ENCODE measurements at regions not wholly inside any gene's neighbourhood (a gene's known extent, or its start where the extent isn't known, plus 50 kb on each side); places are given as distances from the start of the nearest gene placed in this dataset.
"Not testable (repeated sequence)": the region's sequence is repeated elsewhere in the genome, so short reads cannot be mapped to it uniquely, and the experiment has no call there.

DNA sequence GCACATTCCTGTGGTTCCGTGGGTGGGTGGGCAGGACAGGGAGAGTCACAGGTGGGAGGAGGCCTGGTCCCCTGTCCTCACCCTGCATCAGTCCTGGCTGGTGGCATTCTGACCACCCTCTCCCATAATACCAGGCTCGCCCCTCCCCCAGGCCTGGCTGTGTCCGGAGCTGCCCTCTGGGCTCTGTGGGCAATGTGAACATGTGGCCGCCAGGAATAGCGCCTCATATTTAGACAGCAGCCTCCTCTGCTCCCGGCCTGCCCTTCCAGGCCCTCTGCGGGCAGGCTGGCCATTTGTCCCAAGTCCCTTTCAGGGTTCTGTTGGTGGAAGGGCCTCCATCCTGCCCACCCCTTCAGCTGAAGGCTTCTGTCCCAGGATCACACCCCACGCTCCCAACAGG is 4482.2 kb upstream of the TPTE start:
- not testable (repeated sequence) for H3K4me1 Mint-ChIP-seq; H3K4me2 ChIP-seq; H3K27me3 ChIP-seq (ENCODE audit: insufficient read depth); H3K9me3 Mint-ChIP-seq; H3K27ac ChIP-seq (ENCODE audit: low read depth); DNase-seq (ENCODE audit: low spot score); H2AFZ ChIP-seq; H3F3A ChIP-seq (replicated peaks; ENCODE audit: low read depth); H4K20me1 ChIP-seq (replicated peaks; ENCODE audit: insufficient read depth); H3K79me2 ChIP-seq (replicated peaks; ENCODE audit: insufficient read depth); H3K4me3 ChIP-seq; H3K4me1 ChIP-seq (ENCODE audit: insufficient read depth); H3K27me3 Mint-ChIP-seq (ENCODE audit: insufficient read depth, low read depth, poor library complexity); H3K9me2 ChIP-seq (ENCODE audit: insufficient read depth); H3K36me3 ChIP-seq (ENCODE audit: insufficient read depth); H3K27ac Mint-ChIP-seq; H3K36me3 Mint-ChIP-seq (ENCODE audit: low read depth); H3K4me3 Mint-ChIP-seq; ATAC-seq

DNA sequence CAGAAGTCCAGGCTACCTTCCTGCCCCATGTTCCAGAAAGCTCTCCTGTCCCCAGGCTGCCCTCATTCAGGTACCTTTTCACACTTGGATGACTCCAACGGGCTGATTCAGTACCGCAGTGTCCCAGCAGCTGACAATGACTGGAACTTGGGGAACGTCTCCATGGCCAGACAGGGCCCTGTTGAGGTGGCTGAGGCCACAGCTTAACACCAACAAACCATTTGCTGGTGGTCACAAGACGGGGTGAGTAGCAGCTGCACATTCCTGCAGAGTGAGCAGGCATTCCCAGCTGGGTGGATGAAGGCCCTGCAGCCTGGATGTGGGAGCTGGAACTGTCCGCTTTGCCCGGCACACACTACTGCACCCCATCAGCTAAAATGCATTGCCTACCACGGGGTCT is 4481.3 kb upstream of the TPTE start:
- not testable (repeated sequence) for H4K20me1 ChIP-seq (replicated peaks; ENCODE audit: insufficient read depth); H3K27ac ChIP-seq (ENCODE audit: low read depth); H3K27ac Mint-ChIP-seq; H3K36me3 Mint-ChIP-seq (ENCODE audit: low read depth); H3K4me3 Mint-ChIP-seq; H3K4me3 ChIP-seq; H3K9me3 Mint-ChIP-seq; H3K4me1 Mint-ChIP-seq; H2AFZ ChIP-seq; ATAC-seq; H3K27me3 Mint-ChIP-seq (ENCODE audit: insufficient read depth, low read depth, poor library complexity); H3F3A ChIP-seq (replicated peaks; ENCODE audit: low read depth); H3K79me2 ChIP-seq (replicated peaks; ENCODE audit: insufficient read depth); H3K9me2 ChIP-seq (ENCODE audit: insufficient read depth); H3K27me3 ChIP-seq (ENCODE audit: insufficient read depth); H3K4me1 ChIP-seq (ENCODE audit: insufficient read depth); H3K4me2 ChIP-seq; H3K36me3 ChIP-seq (ENCODE audit: insufficient read depth); DNase-seq (ENCODE audit: low spot score)

- H3K4me1 Mint-ChIP-seq; DNase-seq (ENCODE audit: low spot score): not testable (repeated sequence)
These were observed 4477.7 kb upstream of the TPTE start for GRCh38 chr21:6043430-6044275.

DNA sequence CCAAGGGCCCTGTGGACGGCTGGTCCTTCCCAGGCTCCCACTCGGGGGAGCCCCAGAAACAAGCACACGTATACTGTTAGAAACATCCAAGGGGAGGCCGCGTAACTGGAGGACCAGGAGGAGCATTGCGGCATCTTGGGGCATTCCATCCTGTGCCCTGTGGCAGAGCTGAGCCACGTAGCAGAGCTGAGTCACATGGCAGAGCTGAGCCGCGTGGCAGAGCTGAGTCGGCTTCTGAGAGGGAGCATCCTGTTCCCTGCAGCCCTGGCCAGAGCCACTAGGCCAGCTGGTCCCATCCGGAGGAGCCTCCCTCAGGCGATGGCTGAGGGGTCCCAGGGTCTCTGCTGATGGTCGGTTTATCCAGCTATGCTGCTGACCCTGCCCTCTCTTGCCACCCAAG is 4476.7 kb upstream of the TPTE start:
- not testable (repeated sequence) for H3F3A ChIP-seq (replicated peaks; ENCODE audit: low read depth); ATAC-seq; H3K4me3 Mint-ChIP-seq; H3K27me3 Mint-ChIP-seq (ENCODE audit: insufficient read depth, low read depth, poor library complexity); H3K27ac Mint-ChIP-seq; H3K9me3 Mint-ChIP-seq; H3K36me3 Mint-ChIP-seq (ENCODE audit: low read depth); DNase-seq (ENCODE audit: low spot score); H3K27ac ChIP-seq (ENCODE audit: low read depth); H4K20me1 ChIP-seq (replicated peaks; ENCODE audit: insufficient read depth); H3K4me1 Mint-ChIP-seq; H3K4me1 ChIP-seq (ENCODE audit: insufficient read depth); H3K9me2 ChIP-seq (ENCODE audit: insufficient read depth); H3K4me2 ChIP-seq; H3K36me3 ChIP-seq (ENCODE audit: insufficient read depth); H3K27me3 ChIP-seq (ENCODE audit: insufficient read depth); H3K4me3 ChIP-seq; H3K79me2 ChIP-seq (replicated peaks; ENCODE audit: insufficient read depth); H2AFZ ChIP-seq

More at GRCh38 chr21:6043430-6044275, 4477.7 kb upstream of the TPTE start:
- H3K4me1 ChIP-seq (ENCODE audit: insufficient read depth); H3K9me3 Mint-ChIP-seq; H4K20me1 ChIP-seq (replicated peaks; ENCODE audit: insufficient read depth); H3K4me3 ChIP-seq; H3K27ac Mint-ChIP-seq; H3K79me2 ChIP-seq (replicated peaks; ENCODE audit: insufficient read depth); H3K4me2 ChIP-seq; H3F3A ChIP-seq (replicated peaks; ENCODE audit: low read depth); H3K27me3 Mint-ChIP-seq (ENCODE audit: insufficient read depth, low read depth, poor library complexity); H3K36me3 ChIP-seq (ENCODE audit: insufficient read depth); H2AFZ ChIP-seq; H3K27me3 ChIP-seq (ENCODE audit: insufficient read depth); H3K36me3 Mint-ChIP-seq (ENCODE audit: low read depth); H3K9me2 ChIP-seq (ENCODE audit: insufficient read depth); H3K4me3 Mint-ChIP-seq; H3K27ac ChIP-seq (ENCODE audit: low read depth): not testable (repeated sequence)
- ATAC-seq = peak; percentile 50; the same call in 2 of the 3 replicates

GRCh38 chr21:6049930-6050329 is 4471.5 kb upstream of the TPTE start:
- not testable (repeated sequence) for H3K27me3 ChIP-seq (ENCODE audit: insufficient read depth); H3K36me3 Mint-ChIP-seq (ENCODE audit: low read depth); H3K27ac ChIP-seq (ENCODE audit: low read depth); H2AFZ ChIP-seq; H3K4me1 ChIP-seq (ENCODE audit: insufficient read depth); H3K27ac Mint-ChIP-seq; H3K9me2 ChIP-seq (ENCODE audit: insufficient read depth); H3K4me3 Mint-ChIP-seq; H3F3A ChIP-seq (replicated peaks; ENCODE audit: low read depth); ATAC-seq; H3K4me3 ChIP-seq; H3K79me2 ChIP-seq (replicated peaks; ENCODE audit: insufficient read depth); H3K4me1 Mint-ChIP-seq; H3K9me3 Mint-ChIP-seq; H3K36me3 ChIP-seq (ENCODE audit: insufficient read depth); H4K20me1 ChIP-seq (replicated peaks; ENCODE audit: insufficient read depth); H3K27me3 Mint-ChIP-seq (ENCODE audit: insufficient read depth, low read depth, poor library complexity); DNase-seq (ENCODE audit: low spot score); H3K4me2 ChIP-seq

DNA sequence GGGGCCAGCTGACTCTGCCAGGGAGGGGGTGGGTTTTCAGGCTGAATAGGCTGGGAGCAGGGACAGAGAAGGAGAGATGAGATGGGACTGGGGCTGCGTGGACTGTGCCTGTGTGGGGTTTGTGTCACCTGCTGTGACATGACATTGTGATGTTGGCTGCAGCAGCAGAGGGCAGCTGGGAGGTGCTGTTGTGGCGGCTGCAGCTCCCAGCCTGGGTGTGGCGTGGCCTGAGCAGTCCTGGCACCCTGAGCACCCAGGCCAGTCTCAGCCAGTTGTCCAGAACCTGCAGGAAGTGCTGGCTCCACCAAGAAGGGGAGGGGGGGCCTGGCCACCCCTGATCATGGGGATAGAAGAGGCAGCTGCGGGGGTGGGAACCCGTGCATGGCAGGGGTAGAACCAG is 4469.3 kb upstream of the TPTE start:
- H3K9me3 Mint-ChIP-seq; H3K27me3 Mint-ChIP-seq (ENCODE audit: insufficient read depth, low read depth, poor library complexity); H3K4me2 ChIP-seq; H3K27ac ChIP-seq (ENCODE audit: low read depth); H3K9me2 ChIP-seq (ENCODE audit: insufficient read depth); H3F3A ChIP-seq (replicated peaks; ENCODE audit: low read depth); H3K79me2 ChIP-seq (replicated peaks; ENCODE audit: insufficient read depth); H3K36me3 Mint-ChIP-seq (ENCODE audit: low read depth); H4K20me1 ChIP-seq (replicated peaks; ENCODE audit: insufficient read depth); H3K27ac Mint-ChIP-seq; ATAC-seq; H3K4me3 ChIP-seq; H3K36me3 ChIP-seq (ENCODE audit: insufficient read depth); H3K27me3 ChIP-seq (ENCODE audit: insufficient read depth); H2AFZ ChIP-seq; H3K4me1 Mint-ChIP-seq; H3K4me3 Mint-ChIP-seq; H3K4me1 ChIP-seq (ENCODE audit: insufficient read depth); DNase-seq (ENCODE audit: low spot score): not testable (repeated sequence)

GRCh38 chr21:6053145-6053544 is 4468.2 kb upstream of the TPTE start:
- not testable (repeated sequence) for H3K27me3 ChIP-seq (ENCODE audit: insufficient read depth); H3K27ac Mint-ChIP-seq; H3K79me2 ChIP-seq (replicated peaks; ENCODE audit: insufficient read depth); H3K4me1 ChIP-seq (ENCODE audit: insufficient read depth); ATAC-seq; DNase-seq (ENCODE audit: low spot score); H3K4me3 ChIP-seq; H3K4me2 ChIP-seq; H2AFZ ChIP-seq; H3F3A ChIP-seq (replicated peaks; ENCODE audit: low read depth); H3K4me3 Mint-ChIP-seq; H3K9me3 Mint-ChIP-seq; H3K9me2 ChIP-seq (ENCODE audit: insufficient read depth); H3K36me3 Mint-ChIP-seq (ENCODE audit: low read depth); H3K27ac ChIP-seq (ENCODE audit: low read depth); H3K4me1 Mint-ChIP-seq; H3K27me3 Mint-ChIP-seq (ENCODE audit: insufficient read depth, low read depth, poor library complexity); H4K20me1 ChIP-seq (replicated peaks; ENCODE audit: insufficient read depth); H3K36me3 ChIP-seq (ENCODE audit: insufficient read depth)
